ENCODE measurements at regions not wholly inside any gene's neighbourhood (a gene's known extent, or its start where the extent isn't known, plus 50 kb on each side); places are given as distances from the start of the nearest gene placed in this dataset.

DNA sequence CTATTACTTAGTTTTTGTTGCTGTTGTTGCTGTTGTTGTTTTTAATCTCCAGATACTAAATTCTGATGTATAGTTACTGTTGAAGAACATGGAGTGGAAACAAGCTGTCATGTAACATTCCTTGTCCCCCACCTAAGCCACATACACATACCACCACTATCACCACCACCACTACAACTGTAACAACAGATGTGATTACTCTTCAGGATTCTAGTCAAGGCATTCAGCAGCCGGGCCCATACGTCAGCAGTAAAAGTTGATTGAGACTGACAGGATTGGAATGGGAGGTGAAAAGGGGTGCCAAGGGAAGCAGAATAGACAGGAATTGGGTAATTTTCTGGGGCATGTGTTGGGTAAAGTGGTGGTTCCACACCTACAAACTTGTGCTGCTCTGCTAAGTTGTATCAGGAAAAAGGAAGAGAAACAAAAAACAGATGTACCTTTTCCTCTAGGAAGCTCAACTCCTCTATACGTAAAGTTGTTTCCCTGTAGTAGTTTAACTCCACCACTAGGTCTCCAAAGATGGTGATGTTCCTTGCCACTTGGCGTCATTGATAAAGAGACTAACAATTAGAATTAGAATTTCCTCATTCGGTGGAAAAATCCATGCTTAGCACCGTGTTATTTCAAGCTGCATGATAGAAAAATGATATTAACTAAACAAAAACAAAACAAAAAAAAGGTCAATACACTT is 138.6 kb downstream of the ARRDC3 start:
- TF ChIP-seq POLR2A (IDR thresholded peaks at IDR 0.05; ENCODE audit: low read depth, low read length) (no peak), POLR2AphosphoS5 (IDR thresholded peaks at IDR 0.05; ENCODE audit: low read depth, low read length) (no peak), TAF1 (IDR thresholded peaks at IDR 0.05; ENCODE audit: borderline replicate concordance, low read depth, low read length) (no peak)
